NT2/D1 (cell line): ENCODE measurements at regions not wholly inside any gene's neighbourhood (a gene's known extent, or its start where the extent isn't known, plus 50 kb on each side); places are given as distances from the start of the nearest gene placed in this dataset.
"Not testable (repeated sequence)": the region's sequence is repeated elsewhere in the genome, so short reads cannot be mapped to it uniquely, and the experiment has no call there.

Experiments used
- SUZ12 ChIP-seq: IDR thresholded peaks from 2 replicates; pipeline ENCODE4 v1.6.1; 2011; ENCODE audit not compliant: insufficient read length, insufficient read depth; ENCODE audit errors: extremely low read depth
- YY1 ChIP-seq: IDR thresholded peaks from 2 replicates; pipeline ENCODE4 v1.6.1; 2011; ENCODE audit not compliant: insufficient read length, insufficient read depth
- ZNF274 ChIP-seq: IDR thresholded peaks from 2 replicates; pipeline ENCODE4 v1.6.1; 2011; ENCODE audit warnings: mild to moderate bottlenecking, low read depth, low read length

DNA sequence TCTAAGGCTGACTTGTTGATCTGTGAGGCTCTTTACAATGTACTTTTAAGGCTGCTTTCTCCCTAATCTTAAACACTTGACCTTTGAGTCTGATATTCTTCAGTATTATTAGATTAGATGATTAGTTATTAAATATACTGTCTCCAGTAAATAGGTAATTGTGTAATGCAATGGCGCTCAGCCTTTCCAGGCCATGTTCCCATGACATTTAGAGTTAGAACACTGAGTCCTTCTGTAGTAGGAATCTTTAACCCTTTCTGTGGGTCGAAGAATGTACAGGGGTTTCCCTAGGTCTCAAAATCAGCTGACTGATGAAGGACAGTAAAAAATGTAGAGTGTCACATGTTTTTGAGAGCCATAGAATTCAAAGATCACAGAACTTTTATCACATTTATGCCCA, 104.4 kb downstream of the LMO4 start:
- TF ChIP-seq YY1, ZNF274, SUZ12: not testable (repeated sequence)
